Lower leg skin (tissue), 4 donors: ENCODE measurements at regions not wholly inside any gene's neighbourhood (a gene's known extent, or its start where the extent isn't known, plus 50 kb on each side); places are given as distances from the start of the nearest gene placed in this dataset.

Experiments
- DNase-seq, 2 donors: peaks; one replicate each; pipeline ENCODE4 v3.0.0-alpha.2; 2019; ENCODE audit warnings: low spot score in 2 of 2
- H3K4me3 ChIP-seq: fragments of 200-600 bp; sonication (generic); 2 replicates; pipeline ENCODE4 v1.5.1; 2017; ENCODE audit warnings: mild to moderate bottlenecking, low read depth; ENCODE audit not compliant: poor library complexity, severe bottlenecking
- CTCF ChIP-seq, 3 donors: fragments of 450-650 bp; IDR thresholded peaks; one replicate each; pipeline ENCODE4 v1.5.1; 2016; ENCODE audit warnings: antibody characterized with exemption in 3 of 3, mild to moderate bottlenecking in 3 of 3, moderate library complexity in 2 of 3
- POLR2A ChIP-seq, 2 donors: fragments of 450-650 bp; IDR thresholded peaks; one replicate each; pipeline ENCODE4 v1.6.1; 2016 to 2017; ENCODE audit warnings: antibody characterized with exemption in 2 of 2, mild to moderate bottlenecking in 1 of 2, moderate library complexity in 1 of 2
- WGBS, 2 donors: methylation state at CpG; one replicate each; pipeline ENCODE4 v1.1.5; 2018; 5-methylcytosine and 5-hydroxymethylcytosine counted together
- intact Hi-C: fragments of 100-400 bp; cut with DNase I; formaldehyde crosslinking; loops from one replicate; pipeline ENCODE4 v1.15.0; 2023; ENCODE audit warnings: low total_unique reads

GRCh38 chr10:78594559-78595268 lies 474.1 kb upstream of the ZMIZ1 start:
- DNase-seq: no peak
- intact Hi-C loops: no loop called here
- H3K4me3 ChIP-seq: no peak overlapping the region
- TF ChIP-seq CTCF (IDR thresholded peaks at IDR 0.05) (no peak), POLR2A (IDR thresholded peaks at IDR 0.05) (no peak)
- 68 to 71% methylated on average over 7 of the region's 7 CpGs for WGBS, 2 donors

DNA sequence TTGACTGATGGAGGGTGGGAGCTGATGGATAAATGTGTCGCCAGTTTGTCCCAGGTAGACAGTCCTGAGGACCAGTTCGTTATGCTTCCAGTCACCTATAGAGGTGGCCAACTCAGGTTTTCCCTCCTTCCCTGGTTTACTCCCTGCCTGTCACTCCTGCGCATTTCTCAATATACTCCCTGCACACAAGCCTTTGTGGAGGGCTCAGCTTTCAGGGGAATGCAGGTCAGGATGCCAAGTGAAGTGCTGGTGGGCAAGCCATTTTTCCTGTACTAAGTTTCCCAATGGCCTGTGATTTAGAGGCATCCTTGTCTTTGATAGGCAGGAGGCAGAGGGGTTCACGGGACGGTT lies 473.5 kb upstream of the ZMIZ1 start:
- intact Hi-C loops: no loop called here
- H3K4me3 ChIP-seq: no peak overlapping the region
- TF ChIP-seq CTCF (IDR thresholded peaks at IDR 0.05) (no peak), POLR2A (IDR thresholded peaks at IDR 0.05) (no peak)
- WGBS, 2 donors: 71 to 72% methylated on average over 5 of the region's 5 CpGs
- DNase-seq: no peak

- intact Hi-C loops: no loop called here
- DNase-seq: no peak
- WGBS, 2 donors: 65 to 86% methylated on average over 2 of the region's 2 CpGs
- H3K4me3 ChIP-seq: no peak overlapping the region
- TF ChIP-seq CTCF (IDR thresholded peaks at IDR 0.05) (no peak), POLR2A (IDR thresholded peaks at IDR 0.05) (no peak)
These were observed 472.2 kb upstream of the ZMIZ1 start for GRCh38 chr10:78596556-78596955.

- 80% methylated on average over 11 of the region's 11 CpGs for WGBS, 2 donors
- no peak for TF ChIP-seq POLR2A (IDR thresholded peaks at IDR 0.05)
- no peak for TF ChIP-seq CTCF (IDR thresholded peaks at IDR 0.05)
- no peak overlapping the region for H3K4me3 ChIP-seq
- DNase-seq: no peak
- intact Hi-C loops: no loop called here
These were observed 470.8 kb upstream of the ZMIZ1 start for GRCh38 chr10:78597796-78598555.

DNA sequence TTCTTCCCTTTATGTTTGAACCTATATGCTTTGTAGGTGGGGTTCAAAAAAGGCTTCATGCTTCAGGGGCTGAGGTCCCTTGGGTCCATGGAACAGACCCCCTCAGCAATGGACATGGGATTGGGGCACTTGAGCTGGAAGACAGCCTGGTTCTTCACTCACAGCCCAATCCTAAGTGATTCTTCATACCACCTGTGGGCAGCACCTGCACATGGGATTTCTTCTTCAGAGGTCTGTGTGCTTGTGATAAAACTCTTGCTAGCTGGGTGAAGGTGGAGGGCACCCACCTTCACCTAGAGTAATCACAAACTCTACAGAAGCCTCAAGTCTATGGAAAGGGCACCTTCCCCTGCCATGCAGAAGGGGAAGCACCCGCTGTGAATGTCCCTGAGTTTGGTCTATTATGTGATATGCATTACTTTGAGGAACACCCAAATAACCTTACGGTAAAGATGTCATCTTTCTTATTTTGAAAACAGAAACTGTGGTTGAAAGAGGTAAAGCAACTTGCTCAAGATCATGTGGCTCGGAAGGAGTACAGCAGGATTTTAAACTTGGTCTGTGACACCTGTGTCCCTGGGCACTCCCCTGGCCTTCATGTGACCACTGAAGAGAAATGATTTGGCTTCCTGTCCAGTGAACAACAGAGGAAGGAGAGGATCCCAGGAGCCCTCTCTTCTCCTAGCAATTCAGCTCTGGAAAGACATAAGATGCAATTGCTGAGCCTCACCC lies 469.5 kb upstream of the ZMIZ1 start:
- no peak for DNase-seq
- TF ChIP-seq CTCF (IDR thresholded peaks at IDR 0.05): no peak
- no peak for TF ChIP-seq POLR2A (IDR thresholded peaks at IDR 0.05)

More for the DNA sequence above, 469.5 kb upstream of the ZMIZ1 start:
- no peak overlapping the region for H3K4me3 ChIP-seq
- WGBS, 2 donors: 76 to 95% methylated on average over 3 of the region's 3 CpGs
- intact Hi-C loops: no loop called here
